Neuronal stem cell (in vitro differentiated cells): ENCODE measurements at regions not wholly inside any gene's neighbourhood (a gene's known extent, or its start where the extent isn't known, plus 50 kb on each side); places are given as distances from the start of the nearest gene placed in this dataset.

ENCODE experiments used
- DNase-seq: peaks from one replicate; pipeline ENCODE4 v3.0.0-alpha.2; 2013; ENCODE audit warnings: low spot score
- H2AFZ ChIP-seq: one replicate; pipeline ENCODE4 v1.6.1; 2013; ENCODE audit warnings: mild to moderate bottlenecking, low read length, inconsistent platforms
- H2AK5ac ChIP-seq: 2 replicates; pipeline ENCODE4 v1.6.1; 2013; ENCODE audit warnings: low read depth, mild to moderate bottlenecking, inconsistent platforms, low read length, moderate library complexity, mixed read lengths
- H2BK120ac ChIP-seq: 2 replicates; pipeline ENCODE4 v1.6.1; 2013; ENCODE audit warnings: low read depth, mild to moderate bottlenecking, inconsistent platforms, low read length, moderate library complexity, mixed read lengths
- H2BK12ac ChIP-seq: one replicate; pipeline ENCODE4 v1.6.1; 2013; ENCODE audit warnings: low read length, inconsistent platforms
- H2BK15ac ChIP-seq: 2 replicates; pipeline ENCODE4 v1.6.1; 2013; ENCODE audit warnings: mild to moderate bottlenecking, low read length, inconsistent platforms, mixed read lengths
- H2BK5ac ChIP-seq: one replicate; pipeline ENCODE4 v1.6.1; 2013; ENCODE audit warnings: inconsistent platforms, mild to moderate bottlenecking, low read length, moderate library complexity
- H3K14ac ChIP-seq: one replicate; pipeline ENCODE4 v1.6.1; 2013; ENCODE audit warnings: low read length, inconsistent platforms
- H3K18ac ChIP-seq: 2 replicates; pipeline ENCODE4 v1.6.1; 2013; ENCODE audit warnings: low read length, inconsistent platforms
- H3K23ac ChIP-seq: 2 replicates; pipeline ENCODE4 v1.6.1; 2013; ENCODE audit warnings: low read depth, mild to moderate bottlenecking, mixed read lengths, low read length, inconsistent platforms; ENCODE audit not compliant: poor library complexity
- H3K27ac ChIP-seq: replicated peaks from 3 replicates; pipeline ENCODE4 v1.5.1; 2013; ENCODE audit warnings: low read length, inconsistent platforms
- H3K27me3 ChIP-seq, 3 experiments: 2 replicates each; pipeline ENCODE4 v1.6.1; 2013; ENCODE audit warnings: low read length in 3 of 3, mild to moderate bottlenecking in 2 of 3, inconsistent platforms in 1 of 3, low read depth in 1 of 3, mixed read lengths in 1 of 3, moderate library complexity in 1 of 3; ENCODE audit not compliant: control insufficient read depth in 3 of 3, insufficient read depth in 3 of 3
- H3K36me3 ChIP-seq, 2 donors: replicated peaks in 1 of 2; 2 replicates each; pipeline ENCODE4 v1.6.1; 2013; ENCODE audit warnings: low read length in 2 of 2; ENCODE audit not compliant: control insufficient read depth in 2 of 2, insufficient read depth in 2 of 2
- H3K4ac ChIP-seq: 2 replicates; pipeline ENCODE4 v1.6.1; 2013; ENCODE audit warnings: inconsistent platforms, mild to moderate bottlenecking, low read length, moderate library complexity
- H3K4me1 ChIP-seq, 2 donors: 1 replicate in 1 of 2; 2 replicates in 1 of 2; pipeline ENCODE4 v1.6.1; 2013; ENCODE audit warnings: low read length in 2 of 2, low read depth in 1 of 2; ENCODE audit not compliant: control insufficient read depth in 2 of 2, insufficient read depth in 1 of 2
- H3K4me2 ChIP-seq: one replicate; pipeline ENCODE4 v1.6.1; 2013; ENCODE audit warnings: mild to moderate bottlenecking, low read length, inconsistent platforms; ENCODE audit not compliant: insufficient read depth, poor library complexity, severe bottlenecking
- H3K4me3 ChIP-seq, 2 donors: 2 replicates each; pipeline ENCODE4 v1.5.1; 2013; ENCODE audit warnings: low read length in 2 of 2, mild to moderate bottlenecking in 2 of 2, inconsistent platforms in 1 of 2, moderate library complexity in 1 of 2
- H3K79me1 ChIP-seq: one replicate; pipeline ENCODE4 v1.6.1; 2013; ENCODE audit warnings: low read depth, mild to moderate bottlenecking, inconsistent platforms, low read length, moderate library complexity
- H3K9ac ChIP-seq: one replicate; pipeline ENCODE4 v1.6.1; 2013; ENCODE audit warnings: mild to moderate bottlenecking, low read depth, low read length, inconsistent platforms; ENCODE audit not compliant: poor library complexity
- H3K9me3 ChIP-seq, 2 donors: replicated peaks in 1 of 2; 2 replicates each; pipeline versions ENCODE3 to v1.6.1; 2013; ENCODE audit warnings: low read length in 2 of 2, mild to moderate bottlenecking in 2 of 2, inconsistent platforms in 1 of 2, low read depth in 1 of 2, mixed read lengths in 1 of 2, moderate library complexity in 1 of 2; ENCODE audit not compliant: control insufficient read depth in 2 of 2, insufficient read depth in 1 of 2
- H4K8ac ChIP-seq: one replicate; pipeline ENCODE4 v1.6.1; 2013; ENCODE audit warnings: low read depth, mild to moderate bottlenecking, inconsistent platforms, low read length, moderate library complexity
- H4K91ac ChIP-seq: one replicate; pipeline ENCODE4 v1.6.1; 2013; ENCODE audit warnings: low read length, low read depth, mild to moderate bottlenecking, inconsistent platforms; ENCODE audit not compliant: poor library complexity
- WGBS, 2 donors: extraction: QIAGEN DNeasy Blood & Tissue Kit; methylation state at CpG; one replicate each; pipeline ENCODE4 v1.1.7; 2013; ENCODE audit warnings: missing lambda C conversion rate in 2 of 2, mixed read lengths in 1 of 2; ENCODE audit not compliant: insufficient read length in 2 of 2, insufficient replicate concordance in 1 of 2; ENCODE audit errors: extremely low coverage in 2 of 2; 5-methylcytosine and 5-hydroxymethylcytosine counted together

DNA sequence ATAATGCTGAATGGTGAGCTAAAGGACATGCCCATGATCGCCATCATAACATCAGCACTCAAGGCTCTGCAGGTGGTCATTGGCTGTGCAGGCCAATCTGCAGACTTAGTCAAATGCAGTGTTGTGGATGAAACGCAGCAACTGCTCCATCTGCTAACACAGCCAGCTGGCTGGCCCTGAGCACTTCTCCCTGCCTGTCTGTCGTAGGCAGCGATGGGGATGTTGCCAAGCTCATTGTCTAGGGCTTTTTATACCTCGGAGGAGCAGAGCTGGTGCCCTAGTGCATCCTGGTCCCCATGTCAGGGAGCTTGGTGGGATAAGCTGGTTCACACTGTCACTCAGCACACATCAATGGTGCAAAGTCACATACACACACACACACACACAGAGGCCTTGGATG lies 189.4 kb downstream of the TENT4A start:
- H2AFZ ChIP-seq, result no peak overlapping the region
- H3K9me3 ChIP-seq, result no peaks in the 10 kb centered on the region
- no peak overlapping the region for H2BK15ac ChIP-seq
- no CpG with 5 or more reads among the region's 5 CpGs for WGBS, 2 donors
- H3K18ac ChIP-seq, result peak overlapping the region; percentile 20
- H2AK5ac ChIP-seq, result no peak overlapping the region
- H3K79me1 ChIP-seq, result no peaks in the 10 kb centered on the region
- DNase-seq, result no peak
- no peaks in the 10 kb centered on the region for H3K36me3 ChIP-seq
- peaks cover 0 to 10% (median 0%) of the 10 kb centered on the region in 3 experiments for H3K27me3 ChIP-seq
- no peak overlapping the region for H3K4ac ChIP-seq
- H3K27ac ChIP-seq, result no peak overlapping the region
- H2BK12ac ChIP-seq, result no peak overlapping the region
- H3K23ac ChIP-seq, result no peak overlapping the region
- H3K4me2 ChIP-seq, result no peak overlapping the region
- H2BK5ac ChIP-seq, result no peak overlapping the region
- no peak overlapping the region for H4K8ac ChIP-seq
- H3K14ac ChIP-seq, result no peak overlapping the region
- H3K9ac ChIP-seq, result no peak overlapping the region
- H4K91ac ChIP-seq, result no peak overlapping the region
- H2BK120ac ChIP-seq, result no peak overlapping the region
- H3K4me1 ChIP-seq, result peaks cover 0 to 9% of the 10 kb centered on the region in 2 donors
- H3K4me3 ChIP-seq, result no peak overlapping the region

DNA sequence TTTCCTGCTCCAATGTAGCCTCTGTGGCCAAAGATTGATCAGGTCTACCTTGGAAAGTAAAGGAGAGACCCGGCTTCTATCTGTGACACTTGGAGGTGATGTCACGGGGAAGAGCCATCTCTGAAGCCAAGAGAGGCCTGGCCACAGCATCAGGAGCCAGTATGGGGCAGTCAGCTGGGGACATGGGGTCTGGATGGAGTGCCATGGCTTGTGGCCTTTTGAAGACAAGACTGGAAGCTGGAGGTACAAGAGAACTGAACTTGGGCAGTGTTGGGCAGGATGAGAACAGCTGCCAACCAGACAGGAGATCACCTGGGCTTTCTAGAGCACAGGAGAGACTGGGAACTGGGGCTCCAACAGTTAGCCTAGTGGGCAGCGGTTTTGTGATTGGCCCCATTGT lies 190.7 kb downstream of the TENT4A start:
- no CpG with 5 or more reads among the region's 3 CpGs for WGBS, 2 donors

DNA sequence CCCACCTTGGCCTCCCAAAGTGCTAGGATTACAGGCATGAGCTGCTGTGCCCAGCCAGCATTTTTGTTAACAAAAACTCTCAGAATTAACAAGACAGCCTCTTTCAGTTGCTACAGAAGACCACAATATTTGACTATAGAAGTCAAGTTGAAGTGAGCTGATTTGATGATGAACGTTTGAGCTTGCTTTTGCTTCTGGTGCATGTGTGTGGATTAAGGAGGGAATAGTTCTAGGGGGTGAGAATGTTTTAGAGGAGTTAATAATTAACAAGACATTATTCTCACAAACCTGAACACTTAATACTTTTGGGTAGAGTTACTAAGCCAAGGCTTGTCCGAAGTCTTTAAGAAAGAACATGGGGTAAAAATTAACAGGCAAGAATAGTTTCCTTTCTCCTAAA lies 191.6 kb downstream of the TENT4A start:
- Histone ChIP-seq H3K18ac (no peak overlapping the region), H3K14ac (no peak overlapping the region), H3K4ac (no peak overlapping the region), H4K8ac (no peak overlapping the region), H3K9me3 (no peaks in the 10 kb centered on the region), H4K91ac (no peak overlapping the region), H2BK5ac (no peak overlapping the region), H3K9ac (no peak overlapping the region), H2BK15ac (no peak overlapping the region), H3K27ac (no peak overlapping the region), H2BK12ac (no peak overlapping the region), H2BK120ac (no peak overlapping the region), H3K27me3 (peaks cover 0 to 10% (median 0%) of the 10 kb centered on the region in 3 experiments), H3K23ac (no peak overlapping the region), H2AK5ac (no peak overlapping the region), H3K4me1 (peaks cover 3 to 7% of the 10 kb centered on the region in 2 donors), H2AFZ (no peak overlapping the region), H3K4me3 (no peak overlapping the region), H3K79me1 (no peaks in the 10 kb centered on the region), H3K36me3 (no peaks in the 10 kb centered on the region), H3K4me2 (no peak overlapping the region)
- no CpG with 5 or more reads among the region's 2 CpGs for WGBS, 2 donors
- no peak for DNase-seq

More for the DNA sequence above, 190.7 kb downstream of the TENT4A start:
- no peak overlapping the region for H2BK120ac ChIP-seq
- H3K4ac ChIP-seq, result no peak overlapping the region
- H2AFZ ChIP-seq, result no peak overlapping the region
- H4K8ac ChIP-seq, result no peak overlapping the region
- H3K4me2 ChIP-seq, result no peak overlapping the region
- no peak overlapping the region for H2BK5ac ChIP-seq
- no peak overlapping the region for H2BK12ac ChIP-seq
- no peak overlapping the region for H3K14ac ChIP-seq
- peaks cover 0 to 10% (median 0%) of the 10 kb centered on the region in 3 experiments for H3K27me3 ChIP-seq
- H3K9me3 ChIP-seq, result no peaks in the 10 kb centered on the region
- no peak overlapping the region for H3K23ac ChIP-seq
- no peak overlapping the region for H3K4me3 ChIP-seq
- no peak overlapping the region for H3K18ac ChIP-seq
- DNase-seq, result no peak
- no peak overlapping the region for H2AK5ac ChIP-seq
- no peak overlapping the region for H3K27ac ChIP-seq
- peaks cover 3 to 10% of the 10 kb centered on the region in 2 donors for H3K4me1 ChIP-seq
- H3K36me3 ChIP-seq, result no peaks in the 10 kb centered on the region
- H3K79me1 ChIP-seq, result no peaks in the 10 kb centered on the region
- H3K9ac ChIP-seq, result no peak overlapping the region
- H4K91ac ChIP-seq, result no peak overlapping the region
- no peak overlapping the region for H2BK15ac ChIP-seq

GRCh38 chr5:6905423-6905822 lies 192.2 kb downstream of the TENT4A start:
- Histone ChIP-seq H3K23ac (no peak overlapping the region), H2AFZ (no peak overlapping the region), H2BK5ac (no peak overlapping the region), H3K36me3 (no peaks in the 10 kb centered on the region), H3K79me1 (no peaks in the 10 kb centered on the region), H4K91ac (no peak overlapping the region), H3K4me2 (no peak overlapping the region), H3K4ac (no peak overlapping the region), H3K27ac (no peak overlapping the region), H3K18ac (no peak overlapping the region), H4K8ac (no peak overlapping the region), H2AK5ac (no peak overlapping the region), H3K14ac (no peak overlapping the region), H3K27me3 (peaks cover 0 to 7% (median 0%) of the 10 kb centered on the region in 3 experiments), H3K4me1 (peaks cover 3 to 6% of the 10 kb centered on the region in 2 donors), H2BK15ac (no peak overlapping the region), H3K9ac (no peak overlapping the region), H2BK120ac (no peak overlapping the region), H3K4me3 (no peak overlapping the region), H3K9me3 (no peaks in the 10 kb centered on the region), H2BK12ac (no peak overlapping the region)
- WGBS, 2 donors, result no CpG with 5 or more reads among the region's 8 CpGs
- DNase-seq, result no peak
